G401 (cell line): ENCODE measurements at regions not wholly inside any gene's neighbourhood (a gene's known extent, or its start where the extent isn't known, plus 50 kb on each side); places are given as distances from the start of the nearest gene placed in this dataset.

Source experiments
- DNase-seq: peaks from one replicate; pipeline ENCODE4 v3.0.0-alpha.2; 2015; ENCODE audit warnings: low spot score
- in situ Hi-C: cut with HindIII; loops from 2 replicates; pipeline ENCODE4 v1.10.0; 2016; ENCODE audit warnings: low sequenced_read_pairs, mixed read lengths

GRCh38 chr11:13862845-13863392 is 99.6 kb upstream of the SPON1 start:
- in situ Hi-C loops: no loop called here
- no peak for DNase-seq

GRCh38 chr11:13868710-13869397 is 93.7 kb upstream of the SPON1 start:
- in situ Hi-C loops: no loop called here
- DNase-seq: no peak

- in situ Hi-C loops: no loop called here
- no peak for DNase-seq
These were observed 93.1 kb upstream of the SPON1 start for GRCh38 chr11:13869398-13869886.

- in situ Hi-C loops: no loop called here
- DNase-seq: no peak
These were observed 87.9 kb upstream of the SPON1 start for GRCh38 chr11:13874597-13874996.

- no peak for DNase-seq
- in situ Hi-C loops: no loop called here
These were observed 86.9 kb upstream of the SPON1 start for GRCh38 chr11:13875643-13876042.

GRCh38 chr11:13876423-13876822 is 86.1 kb upstream of the SPON1 start:
- no peak for DNase-seq
- in situ Hi-C loops: no loop called here

GRCh38 chr11:13878077-13878476 is 84.4 kb upstream of the SPON1 start:
- in situ Hi-C loops: no loop called here
- no peak for DNase-seq

- in situ Hi-C loops: no loop called here
- DNase-seq: no peak
These were observed 81.9 kb upstream of the SPON1 start for GRCh38 chr11:13880634-13881033.

GRCh38 chr11:13881226-13881905 is 81.2 kb upstream of the SPON1 start:
- in situ Hi-C loops: no loop called here
- no peak for DNase-seq

GRCh38 chr11:13883042-13883441 is 79.5 kb upstream of the SPON1 start:
- in situ Hi-C loops: no loop called here
- no peak for DNase-seq

- DNase-seq: no peak
- in situ Hi-C loops: no loop called here
These were observed 78.9 kb upstream of the SPON1 start for GRCh38 chr11:13883589-13883988.

GRCh38 chr11:13884158-13884799 is 78.2 kb upstream of the SPON1 start:
- in situ Hi-C loops: no loop called here

GRCh38 chr11:13885083-13885482 is 77.4 kb upstream of the SPON1 start:
- in situ Hi-C loops: no loop called here

More at GRCh38 chr11:13884158-13884799, 78.2 kb upstream of the SPON1 start:
- no peak for DNase-seq

GRCh38 chr11:13889552-13890249 is 72.8 kb upstream of the SPON1 start:
- in situ Hi-C loops: no loop called here
- DNase-seq: no peak

More at GRCh38 chr11:13885083-13885482, 77.4 kb upstream of the SPON1 start:
- no peak for DNase-seq

GRCh38 chr11:13891911-13892310 is 70.6 kb upstream of the SPON1 start:
- DNase-seq: no peak
- in situ Hi-C loops: no loop called here

- in situ Hi-C loops: no loop called here
- DNase-seq: peak; percentile 48
These were observed 66.1 kb upstream of the SPON1 start for GRCh38 chr11:13896175-13896980.

- in situ Hi-C loops: no loop called here
- no peak for DNase-seq
These were observed 65.6 kb upstream of the SPON1 start for GRCh38 chr11:13896981-13897353.

GRCh38 chr11:13897646-13898276 is 64.8 kb upstream of the SPON1 start:
- peak; percentile 90 for DNase-seq
- in situ Hi-C loops: no loop called here
